HG03066 (cell line): ENCODE measurements at regions not wholly inside any gene's neighbourhood (a gene's known extent, or its start where the extent isn't known, plus 50 kb on each side); places are given as distances from the start of the nearest gene placed in this dataset.
"Not testable (repeated sequence)": the region's sequence is repeated elsewhere in the genome, so short reads cannot be mapped to it uniquely, and the experiment has no call there.

ENCODE experiments used
- ATAC-seq: cut with Tn5 transposase; IDR thresholded peaks from one replicate; pipeline ENCODE4 v1.9.1; 2021; ENCODE audit warnings: low read depth; ENCODE audit not compliant: unreplicated experiment

DNA sequence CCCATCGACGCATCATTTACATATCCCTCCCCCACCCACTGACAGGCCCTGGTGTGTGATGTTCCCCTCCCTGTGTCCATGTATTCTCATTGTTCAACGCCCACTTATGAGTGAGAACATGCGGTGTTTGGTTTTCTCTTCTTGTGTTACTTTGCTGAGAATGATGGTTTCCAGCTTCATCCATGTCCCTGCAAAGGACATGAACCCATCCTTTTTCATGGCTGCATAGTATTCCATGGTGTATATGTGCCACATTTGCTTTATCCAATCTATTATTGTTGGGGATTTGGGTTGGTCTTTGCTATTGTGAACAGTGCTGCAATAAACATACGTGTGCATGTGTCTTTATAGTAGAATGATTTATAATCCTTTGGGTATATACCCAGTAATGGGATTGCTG is 243.3 kb downstream of the TTC6 start:
- ATAC-seq: not testable (repeated sequence)

DNA sequence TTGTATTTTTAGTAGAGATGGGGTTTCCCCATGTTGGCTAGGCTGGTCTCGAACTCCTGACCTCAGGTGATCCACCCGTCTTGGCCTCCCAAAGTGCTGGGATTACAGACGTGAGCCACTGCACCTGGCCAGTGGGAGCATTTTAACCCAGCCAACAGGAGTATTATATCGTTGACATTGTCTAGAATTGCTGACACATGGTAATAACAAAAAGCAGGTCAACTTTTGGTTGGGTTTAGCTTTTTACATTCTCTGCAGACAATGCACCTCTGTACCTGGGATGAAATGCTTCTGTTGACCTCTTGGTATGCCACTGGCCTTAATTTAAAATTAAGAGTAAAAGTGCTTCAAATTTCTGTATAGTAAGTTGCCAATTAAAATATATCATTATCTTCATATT is 245.6 kb downstream of the TTC6 start:
- ATAC-seq: not testable (repeated sequence)

DNA sequence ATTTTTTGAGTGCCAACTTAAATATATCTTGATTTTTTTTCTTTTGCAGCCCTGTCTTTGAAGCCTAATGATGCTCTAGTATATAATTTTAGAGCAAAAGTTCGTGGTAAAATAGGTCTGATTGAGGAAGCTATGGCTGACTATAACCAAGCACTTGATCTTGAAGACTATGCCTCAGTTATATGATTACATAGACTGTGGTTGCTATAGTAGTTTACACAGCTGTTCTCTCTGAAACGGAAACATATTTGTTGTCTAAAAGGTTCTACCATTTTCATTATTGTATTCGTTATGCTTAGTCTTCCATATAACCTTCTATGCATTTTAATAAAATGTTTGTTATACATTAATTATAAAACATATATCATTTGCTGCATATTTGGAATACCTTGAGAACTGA is 246.7 kb downstream of the TTC6 start:
- no peak for ATAC-seq

DNA sequence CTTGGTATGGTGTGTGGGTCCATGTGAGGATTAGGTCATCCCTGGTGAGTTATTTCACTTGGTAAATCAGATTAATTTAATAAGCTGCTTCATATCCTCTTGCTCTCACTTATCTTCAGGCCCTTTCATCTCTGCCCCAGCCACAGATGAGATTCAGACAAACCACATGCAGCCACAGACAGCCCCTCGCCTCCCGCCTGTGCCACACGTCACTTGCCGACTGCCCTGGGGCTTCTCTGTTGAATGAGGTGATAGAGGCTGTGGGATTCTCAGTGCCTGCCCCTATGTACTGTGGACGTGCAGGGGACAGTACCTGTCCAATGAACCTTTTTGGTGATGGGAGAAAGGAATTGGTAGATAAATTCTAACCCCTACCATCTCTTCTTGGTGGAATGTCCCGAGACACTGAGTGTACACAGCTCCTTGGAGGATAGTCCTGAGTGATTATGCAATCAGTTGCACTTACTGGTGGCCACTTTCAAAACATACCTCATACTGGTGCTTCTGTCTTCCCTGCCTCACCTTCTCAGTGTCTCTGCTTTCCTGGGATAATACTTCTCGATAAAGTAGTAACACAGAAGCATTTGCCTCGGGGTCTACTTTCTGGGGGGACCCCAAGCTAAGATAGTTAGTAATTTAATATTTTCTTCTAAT is 248.7 kb downstream of the TTC6 start:
- ATAC-seq: no peak

DNA sequence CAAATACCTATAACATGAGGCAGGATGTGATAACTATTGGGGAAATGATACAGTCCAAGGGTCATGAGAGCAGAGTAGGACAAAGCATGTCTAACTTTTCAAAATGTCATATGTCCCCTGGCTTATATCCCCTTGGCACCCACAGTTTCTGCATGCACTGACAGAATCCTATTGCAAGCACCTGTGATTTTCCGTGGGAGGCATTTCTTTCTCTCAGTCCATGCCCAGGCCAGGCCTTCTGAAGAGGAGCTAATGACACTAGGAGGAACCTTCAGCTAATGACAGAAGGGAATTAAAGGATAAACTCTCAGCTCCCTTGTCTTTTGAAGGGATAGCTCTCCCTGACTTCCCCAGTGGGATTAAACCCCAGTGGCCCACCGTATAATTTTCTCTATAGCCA is 249.2 kb downstream of the TTC6 start:
- no peak for ATAC-seq

DNA sequence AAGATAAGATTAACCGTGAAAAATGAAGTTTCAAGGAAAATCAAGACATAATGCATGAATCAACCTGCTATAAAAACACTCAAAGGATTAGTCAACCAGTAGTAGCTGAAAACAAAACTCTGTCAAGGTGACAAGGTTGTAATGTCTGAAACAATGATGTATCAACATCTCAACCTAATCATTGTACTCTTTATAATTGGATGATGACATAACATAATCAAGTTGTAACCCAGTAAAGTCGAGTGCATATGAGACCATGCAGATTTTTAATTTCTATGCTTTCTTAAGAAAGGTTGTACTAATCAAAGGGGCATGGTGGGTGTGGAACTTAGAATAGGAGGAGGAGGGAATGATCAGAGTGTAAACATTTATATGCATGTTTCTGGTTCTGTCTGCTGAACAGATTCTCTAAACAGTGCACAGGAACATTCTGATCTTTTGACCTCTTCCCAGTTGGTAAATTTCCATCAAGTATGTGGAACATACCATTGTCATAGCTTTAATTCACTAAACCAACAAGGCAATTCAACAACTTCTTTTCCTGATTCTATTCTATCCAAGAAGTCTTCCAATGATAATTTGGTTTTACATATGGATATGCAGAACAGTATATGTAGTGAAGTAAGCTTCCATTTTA is 253.7 kb downstream of the TTC6 start:
- ATAC-seq: no peak

DNA sequence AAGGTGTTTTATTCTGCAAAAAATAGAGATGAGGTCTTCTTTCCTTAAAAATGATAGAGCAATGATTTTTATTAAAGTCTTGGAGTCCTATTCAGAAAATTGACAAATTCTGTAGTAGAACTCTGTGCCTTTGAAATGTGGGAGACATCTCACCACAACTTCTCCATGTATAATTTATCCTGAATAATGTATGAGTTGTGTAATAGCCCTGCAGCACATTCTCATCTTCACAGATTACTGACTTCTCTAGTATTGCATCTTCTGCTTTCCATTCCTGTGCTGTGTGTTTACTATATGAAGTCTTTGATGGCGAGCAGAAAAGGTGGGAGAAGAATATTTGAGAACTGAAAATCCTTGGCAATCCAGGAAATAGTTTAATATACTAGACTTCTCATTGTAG is 255.6 kb downstream of the TTC6 start:
- no peak for ATAC-seq

DNA sequence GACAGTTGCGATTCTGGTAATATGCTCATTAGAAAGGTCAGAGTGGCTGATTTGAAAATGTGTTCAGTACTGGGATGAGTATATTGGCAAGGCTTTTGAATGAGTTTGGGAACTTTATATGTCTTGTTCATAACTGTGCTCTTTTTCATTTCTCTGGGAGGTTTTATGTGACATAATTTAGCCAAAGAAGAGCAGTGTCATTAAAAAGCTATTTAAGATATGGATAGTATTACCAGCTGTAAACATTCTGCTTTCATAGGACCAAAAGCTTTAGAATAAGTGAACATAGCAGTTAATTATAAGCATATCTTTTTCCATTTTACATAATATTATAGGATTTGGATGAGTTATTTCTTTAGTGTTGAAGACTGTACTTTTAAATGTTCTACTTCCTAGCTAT is 260.4 kb downstream of the TTC6 start:
- ATAC-seq: no peak

DNA sequence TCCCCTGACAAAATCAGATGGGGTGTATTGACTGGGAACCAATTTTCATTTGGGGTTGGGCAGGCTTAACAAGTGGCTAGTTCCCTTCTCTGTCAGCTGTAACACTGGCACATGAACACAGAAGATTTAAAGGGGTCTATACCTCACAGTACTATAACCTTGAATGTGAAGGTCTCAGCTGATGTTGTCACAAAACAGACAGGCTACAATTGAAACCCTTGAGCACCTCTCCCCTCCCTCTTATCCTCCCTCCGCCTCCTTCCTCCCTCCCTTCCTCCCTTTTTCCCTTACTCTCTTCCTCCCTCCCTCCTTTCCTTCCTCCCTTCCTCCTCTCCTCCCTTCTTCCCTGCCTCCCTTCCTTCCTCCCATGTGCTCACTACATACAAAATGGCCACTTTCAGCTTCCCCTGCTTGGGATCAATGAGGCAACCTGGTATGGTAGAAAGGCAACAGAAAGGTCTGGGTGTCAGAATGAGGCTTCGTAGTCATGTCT is 262.4 kb downstream of the TTC6 start:
- no peak for ATAC-seq

DNA sequence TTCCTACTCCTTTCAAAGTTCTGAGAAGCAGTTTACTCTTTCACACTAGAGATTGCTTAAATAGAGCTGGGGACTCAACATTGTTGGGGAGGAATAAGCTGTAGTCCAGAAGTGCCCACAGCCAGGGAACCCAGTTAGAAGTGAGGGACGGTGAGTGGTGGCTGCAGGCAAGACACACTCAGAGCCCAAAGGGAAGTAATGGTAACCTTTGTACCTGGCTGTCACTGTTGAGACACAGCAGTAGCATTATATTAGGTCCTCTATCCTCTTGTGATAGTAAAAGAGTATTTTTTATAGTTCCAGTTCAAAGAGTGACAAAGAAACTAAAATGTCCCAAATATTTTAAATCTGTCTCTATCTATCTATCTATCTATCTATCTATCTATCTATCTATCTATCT is 263.3 kb downstream of the TTC6 start:
- no peak for ATAC-seq

DNA sequence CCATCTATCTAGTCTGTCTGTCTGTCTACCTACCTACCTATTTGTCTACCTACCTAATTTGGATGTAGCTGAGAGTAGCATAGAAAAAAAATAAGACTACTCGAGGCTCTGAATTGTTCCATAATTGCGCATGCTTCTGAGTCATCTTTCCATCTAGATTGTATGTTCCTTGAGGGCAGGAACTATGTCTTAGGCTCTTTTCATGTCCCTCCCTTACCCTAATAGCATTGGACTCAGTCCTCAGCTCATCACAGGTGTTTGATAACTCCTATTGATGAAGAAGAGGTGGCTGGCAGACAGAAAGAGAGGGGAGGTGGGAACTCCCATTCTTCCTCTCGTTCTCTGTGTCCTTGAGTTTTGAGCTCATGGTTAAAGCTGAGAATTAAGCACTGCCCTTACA is 263.7 kb downstream of the TTC6 start:
- no peak for ATAC-seq

DNA sequence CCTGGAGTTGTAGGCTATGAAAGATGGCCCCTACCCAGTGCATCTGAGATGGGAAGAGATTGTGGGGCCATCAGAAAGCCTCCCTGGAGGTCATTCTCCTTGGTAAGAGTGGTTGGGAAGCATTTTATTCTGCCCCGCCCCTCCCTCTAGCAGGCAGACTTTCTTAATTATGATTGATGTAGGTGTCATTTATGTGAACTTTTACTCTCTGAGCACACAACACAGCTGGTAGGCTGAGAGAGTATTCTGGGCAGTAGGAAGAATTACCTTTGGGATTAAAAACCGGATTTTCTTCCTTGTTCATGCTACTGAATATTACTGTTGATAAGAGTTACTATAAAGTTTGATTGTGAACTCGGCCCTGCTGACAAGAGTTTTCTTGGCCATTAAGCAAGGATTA is 266.8 kb downstream of the TTC6 start:
- no peak for ATAC-seq

DNA sequence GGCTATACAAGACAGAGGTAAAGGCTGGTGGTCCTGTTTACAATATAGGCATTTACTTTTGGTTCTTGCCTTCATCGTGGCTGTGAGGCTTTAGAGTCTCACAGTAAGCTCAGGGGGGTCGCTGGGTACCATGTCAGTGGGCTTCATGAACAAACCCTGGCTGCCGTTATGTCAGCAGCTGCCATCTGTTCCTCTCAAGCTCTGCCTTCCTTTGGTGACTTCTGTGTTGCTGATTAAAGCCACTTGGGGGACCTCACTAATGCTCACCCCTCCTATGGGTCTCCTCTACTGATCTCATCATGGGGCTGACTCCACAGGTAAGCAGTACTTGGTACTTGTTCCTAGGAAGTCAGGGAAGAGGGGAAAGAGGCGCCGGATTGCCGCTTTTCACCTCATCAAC is 268.7 kb downstream of the TTC6 start:
- no peak for ATAC-seq

DNA sequence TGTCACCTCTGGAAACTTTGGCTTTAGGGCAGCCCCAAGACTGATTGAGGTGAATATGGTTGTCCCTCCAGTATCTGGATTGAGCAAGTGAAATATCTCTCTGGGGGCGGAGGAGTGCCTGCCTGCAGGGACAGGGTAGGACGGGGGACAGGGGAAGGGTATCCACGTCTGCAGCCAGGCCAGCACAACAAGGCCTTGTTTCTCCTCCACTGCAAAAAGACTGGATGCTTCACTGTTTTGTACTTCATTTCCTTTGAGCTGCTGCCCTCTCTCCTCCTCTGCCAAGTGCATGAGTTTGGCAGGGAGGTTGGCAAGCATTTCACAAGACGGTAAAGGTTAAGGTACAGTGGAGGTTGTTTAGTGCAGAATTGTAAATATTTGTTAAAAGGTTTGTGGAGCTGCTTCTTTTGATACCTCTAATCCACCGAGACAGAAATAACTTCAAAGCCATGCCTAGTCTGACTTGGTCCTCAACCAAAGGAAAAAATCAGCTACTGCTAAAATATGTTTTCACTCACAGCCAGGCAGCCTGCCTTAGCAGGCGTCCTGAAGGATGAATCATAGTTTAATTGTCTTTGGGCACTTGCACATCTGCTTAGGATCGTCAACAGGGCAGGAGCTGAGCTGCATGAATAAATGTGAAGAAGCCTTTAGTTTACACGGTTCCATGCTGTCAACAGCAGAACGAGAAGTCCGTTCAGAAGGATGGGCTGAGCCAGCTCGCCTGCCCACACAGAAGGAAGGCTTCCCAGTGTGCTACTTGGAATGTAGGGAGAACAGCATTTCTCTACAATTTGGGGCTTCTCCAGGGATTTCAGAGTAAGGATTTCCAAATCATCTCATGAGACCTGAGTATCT is 269.7 kb downstream of the TTC6 start:
- ATAC-seq: no peak

DNA sequence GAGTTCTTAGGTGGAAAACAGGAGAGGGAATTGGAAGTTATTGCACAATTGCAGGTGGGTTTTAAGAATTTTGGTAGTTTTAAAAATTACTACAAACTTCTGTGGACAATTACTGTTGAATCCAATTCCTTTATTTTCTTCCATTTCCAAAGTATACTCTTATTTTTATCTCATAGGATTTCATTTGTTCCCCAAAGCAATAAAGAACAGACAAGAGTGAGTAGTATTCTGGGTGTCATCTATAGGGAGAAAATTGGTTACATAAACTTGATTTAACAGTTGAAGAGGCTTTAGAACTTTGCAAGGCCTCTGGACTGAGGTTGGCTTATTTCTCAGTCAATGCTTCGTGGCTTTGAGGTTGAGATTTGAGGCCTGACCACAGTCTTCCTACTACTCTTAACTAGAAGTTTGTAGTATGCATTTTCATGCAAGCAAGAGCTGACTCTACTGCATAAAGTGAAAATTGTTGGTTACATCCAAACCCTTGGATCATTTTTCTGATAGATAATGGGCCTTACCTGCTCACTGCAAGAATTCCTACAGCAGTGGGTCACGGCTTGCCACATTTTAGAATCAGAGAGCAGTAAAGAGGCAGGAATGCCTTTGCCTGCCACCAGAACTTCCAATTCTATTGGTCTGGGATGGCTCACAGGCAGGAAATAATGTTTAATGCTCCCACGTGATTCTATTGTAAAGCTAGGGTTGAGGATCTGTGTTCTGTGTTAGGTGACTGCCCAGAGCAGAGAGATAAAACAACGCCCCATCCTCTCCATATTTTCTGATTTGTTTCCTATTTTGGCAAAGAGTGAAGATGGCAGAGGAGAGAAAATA is 270.5 kb downstream of the TTC6 start:
- no peak for ATAC-seq

DNA sequence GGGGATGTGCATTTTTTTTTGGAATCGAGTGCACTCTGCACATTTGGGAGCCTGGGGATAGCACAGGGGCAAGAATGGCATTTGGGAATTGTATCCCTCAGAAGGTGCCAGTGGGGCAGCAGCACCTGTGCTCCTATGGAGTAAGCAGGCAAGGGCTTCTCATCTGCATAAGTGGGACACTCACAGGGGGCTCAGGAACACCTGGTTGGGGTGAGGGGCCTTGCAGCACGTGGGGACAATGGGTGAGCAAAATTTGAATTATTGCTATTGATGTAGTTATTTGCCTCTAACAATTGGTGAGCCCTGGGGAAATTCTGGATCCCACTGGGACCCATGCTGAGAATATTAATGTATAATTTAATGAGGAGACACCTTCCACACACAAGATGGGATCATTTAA is 274.2 kb downstream of the TTC6 start:
- no peak for ATAC-seq

DNA sequence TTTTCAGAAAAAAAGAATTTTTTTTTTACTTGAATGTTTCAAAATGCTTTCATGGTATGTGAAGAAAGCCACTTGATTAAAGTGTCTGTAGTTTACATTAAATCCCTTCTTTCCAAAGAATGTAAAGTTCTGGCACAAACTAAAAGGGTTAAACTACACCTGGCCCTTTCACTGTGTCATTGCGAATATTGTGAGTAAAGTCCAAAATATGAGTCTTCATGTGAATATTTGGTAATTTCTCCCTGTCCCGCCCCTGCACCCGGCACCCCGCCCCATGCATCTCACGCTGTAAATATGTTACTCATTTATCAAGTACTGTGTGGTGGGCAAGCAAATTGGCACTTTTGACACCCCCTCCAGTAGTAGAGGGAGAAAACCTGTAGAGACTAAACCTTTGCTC is 274.7 kb downstream of the TTC6 start:
- ATAC-seq: no peak

DNA sequence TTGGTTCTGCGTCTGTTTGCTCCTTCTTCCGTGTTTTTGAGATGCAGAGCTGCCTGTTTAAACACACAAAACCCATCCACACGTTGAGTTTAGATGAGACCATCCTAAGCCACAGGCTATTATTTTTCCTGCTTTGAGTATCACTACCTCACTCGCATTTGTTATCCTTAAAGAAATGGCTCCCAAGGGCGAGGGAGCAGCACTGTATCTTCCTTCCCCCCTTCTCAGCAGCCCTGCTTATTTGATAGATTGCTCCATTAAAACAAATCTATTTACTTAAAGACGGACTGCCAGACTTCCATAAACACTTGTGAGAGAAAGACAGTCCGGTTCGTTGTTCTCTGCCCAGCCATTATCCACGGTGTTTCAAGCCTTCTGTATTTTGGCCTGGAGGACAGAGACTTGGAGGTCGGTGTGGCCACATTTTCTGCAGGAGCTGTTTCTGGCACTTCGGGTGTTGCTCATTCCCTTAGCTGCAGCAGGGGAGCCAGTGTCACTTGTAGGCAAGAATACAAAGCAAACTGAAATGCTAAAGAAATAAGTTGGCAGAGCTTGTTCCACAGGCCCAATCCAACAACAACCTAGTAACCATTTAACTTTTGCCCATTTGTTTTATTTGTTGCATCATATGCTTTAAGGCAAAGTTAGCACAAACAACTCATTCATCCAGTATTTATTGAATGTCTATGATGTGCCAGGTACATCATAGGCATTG is 275.4 kb downstream of the TTC6 start:
- no peak for ATAC-seq

DNA sequence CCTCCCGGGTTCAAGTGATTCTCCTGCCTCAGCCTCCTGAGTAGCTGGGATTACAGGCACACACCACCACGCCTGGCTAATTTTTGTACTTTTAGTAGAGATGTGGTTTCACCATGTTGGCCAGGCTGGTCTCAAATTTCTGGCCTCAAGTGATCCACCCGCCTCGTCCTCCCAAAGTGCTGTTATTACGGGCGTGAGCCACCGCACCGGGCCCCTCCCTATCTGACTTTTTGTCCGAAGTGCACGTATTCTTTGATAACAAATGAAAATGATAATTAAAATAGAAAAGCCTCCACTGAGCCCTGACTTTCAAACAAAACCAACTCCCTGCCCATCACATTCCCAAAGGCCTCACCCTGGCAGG is 278.6 kb downstream of the TTC6 start:
- ATAC-seq: not testable (repeated sequence)

DNA sequence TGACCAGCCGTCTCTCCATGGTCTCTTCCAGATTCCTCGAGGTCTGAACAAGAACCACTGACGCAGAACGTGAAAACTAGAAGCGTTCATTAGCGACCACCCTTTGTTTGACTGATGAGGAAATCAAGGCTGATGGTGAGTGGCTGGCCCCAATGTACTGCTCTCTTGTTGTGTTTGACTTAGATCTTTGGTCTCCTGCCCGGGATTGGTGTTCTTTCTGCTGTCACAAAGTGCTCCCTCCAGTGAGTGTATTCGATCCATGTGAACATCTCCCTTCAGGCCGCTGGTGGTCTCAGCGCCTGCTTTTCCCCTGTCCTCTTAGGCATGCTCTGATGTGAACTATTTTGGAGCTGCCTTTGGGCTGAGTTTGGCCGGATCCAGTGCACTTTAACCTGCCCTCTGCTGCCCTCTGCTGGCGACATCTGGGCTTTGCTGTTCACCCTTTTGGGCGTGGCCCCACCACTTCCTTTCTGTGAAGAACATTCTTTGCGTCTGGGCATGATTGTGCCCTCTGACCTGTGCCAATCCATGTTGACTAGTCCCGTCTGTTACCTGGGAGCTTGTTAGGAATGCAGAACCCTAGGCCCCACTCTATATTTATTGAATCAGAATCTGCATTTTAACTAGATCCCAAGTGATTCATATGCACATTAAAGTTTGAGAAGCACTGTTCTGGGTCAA is 279.1 kb downstream of the TTC6 start:
- ATAC-seq: peak; percentile 97
